Upper lobe of left lung (tissue), 4 donors: ENCODE measurements at regions not wholly inside any gene's neighbourhood (a gene's known extent, or its start where the extent isn't known, plus 50 kb on each side); places are given as distances from the start of the nearest gene placed in this dataset.

Experiments
- CTCF ChIP-seq, 6 experiments: fragments of 450-650 bp in 4 of 6; fragments of 200-600 bp in 2 of 6; sonication (generic) in 2 of 6; IDR thresholded peaks; one replicate each; pipeline ENCODE4 v1.5.1; 2016 to 2019; ENCODE audit warnings: antibody characterized with exemption in 6 of 6
- EP300 ChIP-seq, 4 donors: sonication (generic); formaldehyde crosslinking; IDR thresholded peaks; one replicate each; pipeline ENCODE4 v1.5.1; 2017; ENCODE audit warnings: antibody characterized with exemption in 4 of 4, control low read depth in 2 of 4
- POLR2AphosphoS5 ChIP-seq, 2 donors: sonication (generic); formaldehyde crosslinking; IDR thresholded peaks; one replicate each; pipeline ENCODE4 v1.5.1; 2017; ENCODE audit warnings: antibody characterized with exemption in 2 of 2

- no peak for TF ChIP-seq CTCF (IDR thresholded peaks at IDR 0.05)
- TF ChIP-seq EP300 (IDR thresholded peaks at IDR 0.05), result no peak
- no peak for TF ChIP-seq POLR2AphosphoS5 (IDR thresholded peaks at IDR 0.05)
These were observed 79.6 kb downstream of the SKA1 start for GRCh38 chr18:50454387-50454988.
